A673 (cell line): ENCODE measurements at regions not wholly inside any gene's neighbourhood (a gene's known extent, or its start where the extent isn't known, plus 50 kb on each side); places are given as distances from the start of the nearest gene placed in this dataset.

ENCODE experiments used
- BruUV-seq: library from RNA; stranded (reverse); fragments of 400-500 nt; replicated peaks from 2 replicates; lab custom pipeline; 2021; lab: Mats Ljungman, UMichigan
- CTCF ChIA-PET: fragments of 300-600 bp; sonication (Branson Sonifier 250); formaldehyde crosslinking; loops from one replicate; lab custom pipeline; 2022; ENCODE audit warnings: antibody characterized with exemption; lab: Charles Lee
- POLR2A ChIA-PET: fragments of 300-600 bp; sonication (Branson Sonifier 250); formaldehyde crosslinking; loops from one replicate; lab custom pipeline; 2022; ENCODE audit warnings: antibody characterized with exemption; ENCODE audit not compliant: low non-redundant PET; lab: Charles Lee
- DNase-seq: peaks from one replicate; pipeline ENCODE4 v3.0.0-alpha.2; 2015; ENCODE audit warnings: low spot score
- H3K27ac ChIP-seq: fragments of 200-600 bp; sonication (generic); 2 replicates; pipeline ENCODE4 v1.5.1; 2016; ENCODE audit warnings: mixed run types, low read depth, mild to moderate bottlenecking, mixed read lengths, antibody characterized with exemption, low read length; ENCODE audit not compliant: poor library complexity, severe bottlenecking
- H3K27me3 ChIP-seq: fragments of 200-600 bp; sonication (generic); replicated peaks from 2 replicates; pipeline ENCODE4 v1.6.1; 2017; ENCODE audit warnings: mixed run types, low read depth, mild to moderate bottlenecking, mixed read lengths, antibody characterized with exemption, low read length; ENCODE audit not compliant: insufficient read depth, poor library complexity
- H3K36me3 ChIP-seq: fragments of 200-600 bp; sonication (generic); 2 replicates; pipeline ENCODE4 v1.6.1; 2016; ENCODE audit warnings: mixed run types, mild to moderate bottlenecking, mixed read lengths, antibody characterized with exemption, low read length; ENCODE audit not compliant: insufficient read depth, poor library complexity, severe bottlenecking
- H3K4me1 ChIP-seq: fragments of 200-600 bp; sonication (generic); 2 replicates; pipeline ENCODE4 v1.6.1; 2017; ENCODE audit warnings: mixed run types, mild to moderate bottlenecking, mixed read lengths, antibody characterized with exemption, low read length; ENCODE audit not compliant: insufficient read depth, poor library complexity, severe bottlenecking
- H3K4me3 ChIP-seq: fragments of 200-600 bp; sonication (generic); 2 replicates; pipeline ENCODE4 v1.5.1; 2016; ENCODE audit warnings: low read depth, mixed run types, mild to moderate bottlenecking, mixed read lengths, low read length; ENCODE audit not compliant: poor library complexity, severe bottlenecking
- H3K9me3 ChIP-seq: fragments of 200-600 bp; sonication (generic); 2 replicates; pipeline ENCODE4 v1.6.1; 2016; ENCODE audit warnings: mixed run types, low read depth, mild to moderate bottlenecking, mixed read lengths, antibody characterized with exemption, low read length; ENCODE audit not compliant: poor library complexity, severe bottlenecking
- CTCF ChIP-seq: fragments of 300-800, 200-600 bp; sonication (generic); conservative IDR thresholded peaks from 2 replicates; pipeline ENCODE4 v1.5.1; 2017; ENCODE audit warnings: low read depth, mild to moderate bottlenecking, antibody characterized with exemption, low read length, moderate library complexity, mixed read lengths
- EZH2 ChIP-seq: fragments of 200-600 bp; sonication (generic); IDR thresholded peaks from 2 replicates; pipeline ENCODE4 v1.6.1; 2017; ENCODE audit warnings: borderline replicate concordance, low read depth, mild to moderate bottlenecking, mixed read lengths, antibody characterized with exemption, low read length; ENCODE audit not compliant: poor library complexity, severe bottlenecking
- intact Hi-C: fragments of 100-400 bp; cut with micrococcal nuclease; formaldehyde crosslinking; loops from one replicate; pipeline ENCODE4 v1.10.0; 2022; ENCODE audit not compliant: unreplicated experiment

- no peak overlapping the region for H3K4me3 ChIP-seq
- no peaks in the 10 kb centered on the region for H3K27me3 ChIP-seq
- H3K9me3 ChIP-seq, result peaks cover 55% of the 10 kb centered on the region
- no peaks in the 10 kb centered on the region for H3K36me3 ChIP-seq
- H3K27ac ChIP-seq, result no peak overlapping the region
- H3K4me1 ChIP-seq, result no peaks in the 10 kb centered on the region
- intact Hi-C loops, result no loop called here
- ChIA-PET POLR2A (no interaction called here), CTCF (no interaction called here)
- TF ChIP-seq CTCF (no peak), EZH2 (no peak)
- DNase-seq, result no peak
- BruUV-seq, result no TSS peak
Observed at GRCh38 chr7:53431901-53432300, 396.5 kb downstream of the POM121L12 start.

GRCh38 chr7:53437336-53437735 is 401.9 kb downstream of the POM121L12 start:
- no peak for TF ChIP-seq CTCF
- TF ChIP-seq EZH2, result no peak
- H3K27me3 ChIP-seq, result no peaks in the 10 kb centered on the region
- POLR2A ChIA-PET, result no interaction called here
- no peaks in the 10 kb centered on the region for H3K4me1 ChIP-seq
- CTCF ChIA-PET, result no interaction called here
- no peaks in the 10 kb centered on the region for H3K36me3 ChIP-seq
- intact Hi-C loops, result no loop called here
- BruUV-seq, result no TSS peak
- H3K9me3 ChIP-seq, result peaks cover 19% of the 10 kb centered on the region
- H3K27ac ChIP-seq, result no peak overlapping the region
- no peak overlapping the region for H3K4me3 ChIP-seq
- no peak for DNase-seq

DNA sequence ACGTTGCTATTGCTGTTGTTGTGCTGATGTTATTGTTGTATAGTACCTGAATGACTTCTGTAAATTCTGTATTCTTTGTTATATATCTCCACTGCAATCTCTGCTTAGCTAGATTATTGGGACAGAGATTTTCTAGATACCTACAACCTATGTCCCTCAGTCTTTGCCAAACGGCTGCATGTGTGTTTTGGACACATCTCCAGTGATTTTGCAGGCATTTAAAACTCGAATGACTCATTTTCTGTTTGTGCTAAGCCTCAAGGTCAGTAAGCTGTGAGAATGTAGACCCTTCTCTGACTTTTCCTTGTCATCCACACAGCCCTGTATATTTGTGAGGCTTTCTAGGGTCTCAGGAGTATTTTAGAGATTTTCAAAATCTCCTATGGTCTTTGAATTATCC is 410.7 kb downstream of the POM121L12 start:
- Histone ChIP-seq H3K9me3 (peaks cover 43% of the 10 kb centered on the region), H3K27me3 (no peaks in the 10 kb centered on the region), H3K36me3 (no peaks in the 10 kb centered on the region), H3K4me1 (no peaks in the 10 kb centered on the region), H3K4me3 (no peak overlapping the region), H3K27ac (no peak overlapping the region)
- no peak for TF ChIP-seq CTCF
- TF ChIP-seq EZH2, result no peak
- intact Hi-C loops, result no loop called here
- BruUV-seq, result no TSS peak
- DNase-seq, result no peak
- CTCF ChIA-PET, result no interaction called here
- POLR2A ChIA-PET, result no interaction called here
